ENCODE measurements at regions not wholly inside any gene's neighbourhood (a gene's known extent, or its start where the extent isn't known, plus 50 kb on each side); places are given as distances from the start of the nearest gene placed in this dataset.

DNA sequence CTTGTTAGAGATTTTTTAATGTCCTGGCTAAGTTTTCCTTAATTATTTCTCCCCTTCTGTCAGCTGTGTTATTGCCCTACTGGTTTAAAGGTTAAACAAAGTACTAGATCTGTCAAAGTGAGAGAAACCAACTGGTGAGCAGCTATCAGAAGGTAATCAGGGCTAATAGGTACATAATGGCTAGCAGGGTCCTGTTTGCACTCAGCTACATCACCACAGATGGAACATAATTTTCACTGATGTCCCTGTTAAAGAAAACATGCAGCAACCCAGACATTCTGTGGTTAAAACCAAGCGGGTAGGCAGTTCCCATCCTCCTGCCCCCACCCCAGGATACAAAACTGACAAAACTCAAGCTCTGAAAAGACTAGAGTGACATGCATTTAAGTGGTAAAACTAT lies 473.9 kb downstream of the NR2F1-AS1 start:
- no peak for DNase-seq (ENCODE audit: low read depth)

DNA sequence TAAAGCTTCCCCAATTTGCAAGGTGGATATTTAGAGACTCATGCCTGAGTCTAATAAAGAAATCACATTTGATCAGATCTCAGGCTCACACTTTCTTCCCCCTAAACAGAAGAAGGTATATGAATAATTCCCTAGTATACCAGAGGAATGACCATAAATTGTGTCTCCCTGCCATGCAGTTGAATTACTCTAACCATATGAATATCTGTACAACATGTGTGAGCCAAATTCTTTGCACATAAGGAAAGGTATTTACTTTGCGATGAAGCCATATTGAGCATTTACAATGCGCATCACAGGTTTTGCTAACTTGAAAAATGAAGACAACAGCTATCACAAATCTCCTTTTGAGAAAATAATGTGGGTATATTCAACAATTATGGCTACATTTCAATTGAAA lies 479.4 kb downstream of the NR2F1-AS1 start:
- DNase-seq (ENCODE audit: low read depth): no peak

DNA sequence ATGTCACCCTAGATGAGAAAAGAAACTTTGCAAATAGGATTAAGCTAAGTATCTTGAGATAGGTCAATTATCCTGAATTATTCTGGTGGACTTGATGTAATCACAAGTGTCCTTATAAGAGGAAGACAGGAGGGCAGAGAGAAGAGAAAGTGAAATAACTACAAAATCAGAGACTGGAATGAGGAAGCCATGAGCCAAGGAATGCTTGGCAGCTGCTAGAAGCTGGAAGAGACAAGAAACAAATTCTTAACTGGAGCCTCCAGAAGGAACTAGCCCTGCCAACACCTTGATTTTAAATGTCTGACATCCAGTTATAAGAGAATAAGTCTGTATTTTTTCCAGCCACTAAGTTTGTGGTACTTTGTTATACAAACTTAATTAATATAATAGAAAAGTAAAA lies 480.0 kb downstream of the NR2F1-AS1 start:
- no peak for DNase-seq (ENCODE audit: low read depth)

DNA sequence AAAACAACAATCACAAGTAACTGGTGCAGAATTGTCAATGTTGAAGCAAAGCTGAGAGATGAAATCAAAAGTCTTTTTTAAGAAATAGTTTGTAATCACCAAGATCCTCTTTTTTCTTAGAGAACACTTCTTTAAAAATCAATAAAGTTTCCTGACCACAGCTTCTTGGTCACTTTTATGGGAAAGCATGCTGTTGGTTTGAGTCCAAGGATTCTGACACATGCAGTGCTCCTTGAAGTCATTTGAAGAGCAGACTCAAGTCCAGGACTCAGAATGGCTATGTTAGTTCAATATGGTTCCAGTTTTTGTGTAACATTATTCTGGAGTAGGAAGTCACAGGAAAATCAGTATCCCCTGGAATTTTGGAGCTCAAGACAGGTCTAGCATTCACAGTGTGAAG lies 480.6 kb downstream of the NR2F1-AS1 start:
- no peak for DNase-seq (ENCODE audit: low read depth)

DNA sequence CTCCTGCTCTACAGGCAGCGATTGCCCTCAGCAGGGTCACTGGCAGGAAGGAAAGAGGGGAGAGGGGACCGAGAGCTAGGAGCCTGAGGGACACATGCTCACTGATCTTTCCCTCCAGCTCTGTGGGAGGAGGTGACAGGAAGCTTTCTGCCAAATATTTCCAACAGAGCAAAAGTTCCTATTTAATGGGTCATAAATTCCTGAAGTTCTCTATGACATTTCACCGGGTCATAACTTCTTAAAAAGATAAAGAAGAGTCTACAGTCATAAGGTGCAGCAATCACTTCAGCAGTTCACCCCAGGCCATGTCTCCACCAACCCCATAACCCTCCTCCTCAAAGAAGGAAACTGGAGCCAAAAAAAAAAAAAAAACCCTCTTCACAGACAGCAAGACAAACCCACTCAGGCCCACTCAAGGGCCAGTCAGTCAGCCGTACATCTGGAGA lies 481.1 kb downstream of the NR2F1-AS1 start:
- no peak for DNase-seq (ENCODE audit: low read depth)

DNA sequence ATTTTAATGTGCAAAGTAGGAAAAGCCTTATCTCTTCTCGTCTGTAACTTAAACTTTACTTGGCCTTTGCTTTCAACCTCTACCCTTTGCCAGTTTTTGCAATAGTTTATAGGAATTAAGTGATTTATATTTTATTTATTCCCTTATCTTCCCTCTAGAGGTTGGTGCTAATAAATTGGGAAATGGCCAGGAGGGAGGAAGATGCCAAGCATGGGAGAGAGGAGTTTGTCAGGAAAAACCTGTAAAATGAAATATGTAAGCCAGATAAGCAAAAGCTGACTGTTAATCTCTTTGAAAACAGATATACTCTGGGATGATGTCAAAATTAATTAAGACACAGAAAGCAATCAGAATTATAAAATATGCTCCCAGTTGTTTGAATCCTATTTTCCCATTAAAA lies 484.5 kb downstream of the NR2F1-AS1 start:
- DNase-seq (ENCODE audit: low read depth): no peak

DNA sequence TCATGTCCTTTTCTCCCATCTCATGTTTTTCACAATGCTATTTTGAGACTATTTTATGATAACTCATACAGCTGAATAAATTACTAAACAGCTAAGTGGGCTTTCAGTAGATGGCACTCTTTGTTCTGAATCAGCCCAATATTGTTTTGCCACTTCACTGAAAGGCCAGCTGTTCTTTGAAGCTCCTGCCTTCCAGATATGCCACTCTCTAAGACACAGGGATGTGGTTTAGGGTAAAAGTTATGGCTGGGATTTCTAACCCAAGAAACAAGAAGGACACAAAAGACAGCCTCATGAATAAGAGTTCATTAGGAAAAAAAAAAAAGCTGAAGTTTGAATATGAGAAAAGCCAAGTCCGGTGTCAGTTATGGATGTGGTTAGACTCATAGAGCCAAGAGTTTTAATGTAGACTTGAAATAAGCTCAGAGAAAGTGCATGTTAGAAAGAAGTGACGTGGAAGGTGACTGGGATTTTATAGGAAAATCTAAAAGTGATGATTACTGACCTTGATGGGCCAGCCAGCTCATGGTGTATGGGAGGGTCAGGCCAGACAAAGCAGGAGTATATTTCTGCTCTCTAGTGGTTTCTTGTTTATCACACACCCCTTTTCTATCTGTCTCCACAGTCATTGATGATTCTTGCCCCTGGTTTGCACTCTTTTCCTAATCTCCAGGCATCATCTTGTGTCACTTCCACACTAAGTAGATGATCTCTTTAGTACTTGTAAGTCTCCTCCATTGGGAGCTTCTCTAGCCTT lies 488.5 kb downstream of the NR2F1-AS1 start:
- no peak for DNase-seq (ENCODE audit: low read depth)

DNA sequence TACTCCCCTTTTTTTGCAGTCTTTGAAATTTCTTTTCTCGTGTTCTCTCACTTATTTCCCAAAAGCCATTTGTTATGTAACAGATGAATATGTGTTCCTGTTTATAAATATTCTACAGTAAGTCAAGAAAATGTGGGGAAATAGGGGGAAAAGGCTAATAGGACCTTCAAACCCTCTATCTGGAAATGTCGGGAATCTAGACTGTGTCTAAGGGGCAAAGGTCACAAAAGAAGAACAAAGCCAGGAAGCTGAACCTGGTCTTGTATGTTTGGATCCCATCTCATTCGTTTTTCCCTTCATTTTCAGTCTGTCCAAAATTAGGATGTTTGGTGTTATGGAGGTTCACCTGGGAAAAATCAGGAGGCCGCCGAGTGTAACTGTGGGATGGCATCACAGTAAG lies 490.3 kb downstream of the NR2F1-AS1 start:
- no peak for DNase-seq (ENCODE audit: low read depth)

DNA sequence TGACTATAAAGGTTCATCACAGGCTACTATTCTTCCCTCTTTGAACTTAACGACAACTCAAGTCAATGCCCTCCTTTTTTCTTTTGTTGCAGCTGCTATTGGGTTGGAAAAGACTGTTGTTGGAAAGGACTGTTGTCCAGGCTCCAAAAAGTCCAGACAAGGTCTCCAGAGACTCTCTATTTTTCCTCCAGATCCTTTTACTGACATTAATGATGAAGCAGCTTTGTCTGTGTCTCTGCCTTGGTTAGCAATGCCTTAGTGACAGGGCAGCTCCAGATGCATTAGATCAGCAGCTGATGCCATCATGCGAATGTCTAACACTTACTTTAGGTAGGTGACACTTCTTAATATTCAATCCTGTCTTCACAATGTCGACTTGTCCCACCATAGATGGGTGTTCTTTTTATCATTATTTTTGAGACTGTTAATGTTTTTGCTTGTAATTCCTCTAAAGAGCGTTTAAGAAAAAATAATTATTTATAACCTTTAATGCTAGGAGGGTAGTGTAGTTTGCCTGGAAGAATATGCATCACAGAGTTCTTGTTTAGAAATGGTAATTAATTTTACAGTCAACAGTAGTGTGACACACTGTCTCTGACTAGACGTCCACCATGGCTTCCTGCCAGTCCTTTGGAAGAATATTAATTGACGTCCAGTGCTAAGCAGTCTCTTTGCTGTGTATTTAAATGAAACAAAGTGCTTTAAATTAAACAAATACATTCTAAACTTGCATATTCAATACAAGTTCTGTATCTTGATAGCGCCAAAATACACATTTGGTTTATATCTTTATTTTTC lies 492.2 kb downstream of the NR2F1-AS1 start:
- no peak for DNase-seq (ENCODE audit: low read depth)

DNA sequence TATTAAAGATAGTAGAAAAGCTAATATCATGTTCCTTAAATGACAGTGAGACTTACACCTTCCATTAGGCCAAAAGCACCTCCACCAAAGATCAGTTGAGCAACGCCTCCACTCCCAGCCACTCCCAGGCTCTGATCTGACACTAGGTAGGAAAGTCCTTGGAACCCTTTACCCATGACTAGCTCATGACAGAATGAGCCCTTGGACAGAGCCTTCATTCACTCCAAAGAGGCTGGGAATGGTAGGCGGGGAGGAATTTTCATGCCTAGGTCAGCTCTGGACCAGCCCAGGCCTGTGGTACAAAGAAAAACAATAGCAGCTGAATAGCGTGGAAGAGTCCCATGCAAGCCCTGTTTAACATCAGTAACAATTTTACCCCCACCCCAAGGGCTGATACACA lies 493.7 kb downstream of the NR2F1-AS1 start:
- DNase-seq (ENCODE audit: low read depth): no peak

DNA sequence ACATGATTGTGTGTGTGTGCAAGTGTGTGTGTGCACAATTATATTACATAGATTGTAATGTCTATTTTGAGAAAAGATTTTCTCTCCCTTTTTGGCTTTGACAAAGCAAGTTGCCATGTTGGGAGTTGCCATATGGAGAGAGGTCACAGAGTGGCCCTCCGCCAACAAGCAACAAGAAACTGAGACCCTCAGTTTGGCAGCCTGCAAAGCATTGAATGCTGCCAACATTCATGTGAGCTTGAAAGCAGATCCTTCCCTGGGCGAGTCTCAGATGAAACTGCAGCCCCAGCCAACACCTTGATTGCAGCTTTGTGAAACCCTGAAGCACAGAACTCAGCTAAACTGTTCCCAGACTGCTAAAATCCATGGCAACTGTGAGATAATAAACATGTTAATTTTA lies 498.0 kb downstream of the NR2F1-AS1 start:
- DNase-seq (ENCODE audit: low read depth): no peak

DNA sequence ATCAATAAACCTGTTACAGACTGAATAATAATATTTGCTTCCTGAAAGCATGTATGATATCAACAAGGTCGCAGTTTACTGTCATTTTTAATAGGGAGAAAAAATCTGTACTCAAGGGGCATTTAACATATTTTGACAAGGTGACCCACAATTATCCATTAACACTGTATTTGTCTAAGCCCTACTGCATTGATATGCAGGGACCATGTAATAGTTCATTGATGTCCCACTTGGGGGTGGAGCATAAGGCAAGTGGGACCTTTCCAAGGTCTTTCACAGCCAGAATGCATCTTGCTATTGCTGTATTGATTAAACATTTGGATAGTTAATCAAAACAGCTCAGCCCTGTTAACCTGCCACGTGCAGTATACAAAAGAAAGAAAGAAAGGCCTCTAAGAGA lies 502.0 kb downstream of the NR2F1-AS1 start:
- no peak for DNase-seq (ENCODE audit: low read depth)

DNA sequence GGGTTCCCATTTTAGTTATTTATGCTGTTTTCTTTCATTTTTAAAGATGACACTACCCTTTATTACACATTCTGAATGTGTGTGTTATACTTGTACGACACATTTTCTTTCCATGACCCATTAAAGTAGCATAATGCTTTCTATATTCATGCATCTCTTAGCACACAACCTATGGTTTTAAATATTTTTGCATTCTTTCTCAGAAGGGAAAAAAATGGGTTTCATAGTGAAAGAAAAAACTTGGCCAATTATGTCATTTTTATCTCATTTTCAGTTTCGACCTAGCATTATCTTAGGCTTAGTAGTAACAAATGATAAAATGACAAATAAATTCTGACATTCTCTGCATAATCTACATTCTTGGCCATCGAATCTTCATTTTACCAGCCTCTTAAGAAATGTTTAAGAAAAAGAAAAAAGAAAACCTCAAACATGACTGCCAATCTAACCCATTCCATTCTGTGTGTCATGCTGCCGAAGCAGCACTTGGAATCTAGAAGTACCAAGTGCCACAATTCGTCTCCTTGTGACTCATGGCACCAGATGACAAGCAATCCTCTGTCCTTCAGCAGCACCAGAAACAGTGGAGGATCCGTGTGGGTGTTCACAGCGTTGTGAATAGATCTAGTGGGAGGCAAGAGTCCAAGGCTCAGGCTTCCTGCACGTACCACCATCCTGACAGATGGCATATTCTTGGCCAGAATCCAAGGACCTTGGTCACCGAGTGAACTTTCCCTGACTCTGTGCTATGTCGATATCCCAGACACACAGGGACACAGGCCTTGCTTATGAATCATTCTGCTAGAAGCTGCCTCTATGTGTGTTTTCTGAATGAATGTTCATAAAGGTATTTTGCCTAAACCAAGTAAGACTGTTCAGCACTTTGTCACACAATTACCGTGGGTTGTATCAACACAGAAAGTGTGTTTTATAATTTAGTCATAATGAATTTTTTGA lies 502.7 kb downstream of the NR2F1-AS1 start:
- peak; percentile 96 for DNase-seq (ENCODE audit: low read depth)

DNA sequence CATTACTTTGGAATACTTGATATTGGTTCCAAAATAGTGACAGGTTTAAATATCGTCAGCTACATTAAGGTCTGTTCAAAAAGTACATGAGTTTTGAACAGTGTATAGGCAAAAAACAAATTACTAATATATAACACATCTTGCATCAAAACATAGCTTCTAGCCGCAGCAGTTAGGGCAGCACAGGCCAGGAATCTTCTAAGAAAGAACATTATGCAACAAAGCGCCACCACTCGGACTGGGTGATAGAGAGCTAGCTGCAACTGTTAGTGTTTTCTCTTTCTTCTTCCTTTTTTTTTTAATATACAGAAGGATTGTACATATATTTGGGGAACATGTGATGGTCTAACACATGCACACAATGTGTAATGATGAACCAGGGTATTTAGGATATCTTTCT lies 504.5 kb downstream of the NR2F1-AS1 start:
- no peak for DNase-seq (ENCODE audit: low read depth)

DNA sequence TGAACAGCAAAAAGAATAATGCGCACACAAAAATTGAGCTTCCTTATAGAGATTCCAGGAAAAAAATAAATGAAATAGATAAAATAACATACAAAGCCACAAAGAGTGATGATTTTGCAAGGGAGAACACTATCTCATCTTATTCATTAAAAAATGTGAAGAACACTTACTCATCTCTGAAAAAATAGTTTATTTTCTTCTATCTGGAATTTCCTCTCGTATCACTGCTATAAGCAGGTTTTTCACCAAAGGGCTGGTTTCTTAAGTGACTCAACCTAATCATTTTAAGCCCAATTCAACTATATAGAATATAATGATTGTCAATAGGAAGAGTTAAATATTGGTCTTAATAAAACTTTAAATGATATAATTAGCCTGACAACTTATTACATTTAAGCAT lies 504.9 kb downstream of the NR2F1-AS1 start:
- DNase-seq (ENCODE audit: low read depth): no peak

DNA sequence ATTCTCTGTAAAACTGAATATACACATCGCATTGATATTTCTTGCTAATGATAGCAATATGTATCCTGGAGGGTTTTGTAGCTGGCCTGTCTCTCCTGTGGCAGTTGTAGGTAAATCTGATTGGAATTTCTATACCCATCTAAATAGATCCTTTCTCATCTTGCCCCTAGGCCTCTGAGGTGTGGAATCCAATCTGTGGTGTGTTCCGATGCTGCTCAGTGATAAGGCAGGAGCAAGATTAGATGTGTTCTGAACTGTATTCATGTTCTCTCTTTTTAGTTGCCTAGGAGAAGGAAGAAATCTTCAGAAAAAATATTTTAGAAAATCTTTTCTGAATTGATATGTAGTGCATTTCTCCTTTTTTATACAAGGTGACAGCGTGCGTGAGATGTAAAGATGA lies 507.5 kb downstream of the NR2F1-AS1 start:
- no peak for DNase-seq (ENCODE audit: low read depth)

DNA sequence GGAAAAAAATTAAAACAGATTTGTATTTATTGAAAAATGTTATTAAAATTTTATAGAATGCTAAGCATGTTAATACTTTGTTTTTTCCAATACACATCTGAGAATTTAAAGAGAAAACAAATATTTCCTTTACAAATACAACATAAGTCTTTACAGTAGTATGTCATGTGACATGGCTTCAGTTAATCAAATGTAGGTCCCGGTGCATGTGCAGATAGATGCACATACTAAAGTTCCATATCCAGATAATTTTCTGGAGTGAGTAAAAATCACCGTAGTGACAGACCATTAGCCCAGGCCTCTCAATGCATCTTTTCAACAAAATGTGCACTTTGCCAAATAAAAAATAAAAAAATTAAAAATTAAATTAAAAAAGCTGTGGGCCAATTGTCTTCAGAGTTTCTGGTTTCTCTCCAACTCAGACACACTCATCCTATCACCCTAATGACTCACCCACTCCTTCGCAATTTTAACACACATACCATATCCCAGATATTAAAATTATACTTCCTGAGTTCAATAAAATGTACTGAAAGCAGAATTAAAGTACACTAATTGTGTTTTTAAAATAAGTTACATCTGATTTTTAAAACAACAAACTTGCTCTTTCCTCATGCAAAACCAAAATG lies 508.1 kb downstream of the NR2F1-AS1 start:
- DNase-seq (ENCODE audit: low read depth): no peak

DNA sequence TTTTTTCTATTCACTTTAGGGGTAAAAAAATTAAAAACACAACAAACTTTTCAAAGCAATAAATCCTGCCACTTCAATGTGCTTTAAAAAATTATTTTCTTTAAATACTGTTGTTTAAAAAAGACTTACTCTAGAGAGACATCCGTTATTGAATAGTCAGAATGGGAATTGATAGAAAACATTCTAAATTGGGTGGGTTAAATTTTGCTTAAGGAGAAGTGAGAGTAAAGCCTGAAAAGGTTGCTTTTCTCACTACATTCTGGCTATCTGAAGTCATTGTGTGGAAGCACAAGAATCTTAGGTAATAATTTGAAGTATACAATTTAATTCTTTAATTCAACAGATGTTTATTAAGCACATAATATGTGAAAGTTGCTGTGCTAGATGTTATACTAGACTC lies 509.3 kb downstream of the NR2F1-AS1 start:
- DNase-seq (ENCODE audit: low read depth): no peak

DNA sequence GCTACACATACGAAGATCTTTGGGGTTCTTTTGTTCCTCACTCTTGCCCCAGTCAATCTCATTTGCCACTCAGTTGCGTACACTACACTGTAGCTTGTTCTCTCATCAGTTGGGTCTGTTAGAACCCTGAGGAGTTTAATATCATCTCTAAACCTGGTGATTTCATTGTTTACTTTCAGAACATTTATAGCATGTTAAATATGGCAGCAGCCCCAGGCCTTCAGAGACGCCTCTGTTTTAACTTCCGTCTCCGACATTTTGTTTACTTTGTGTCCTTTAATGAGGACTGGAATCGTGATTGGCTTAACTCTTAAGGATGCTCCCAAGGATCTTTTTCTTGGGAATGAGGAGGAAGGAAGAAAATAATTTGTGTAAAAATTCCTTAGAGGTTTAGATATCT lies 510.1 kb downstream of the NR2F1-AS1 start:
- DNase-seq (ENCODE audit: low read depth): no peak

DNA sequence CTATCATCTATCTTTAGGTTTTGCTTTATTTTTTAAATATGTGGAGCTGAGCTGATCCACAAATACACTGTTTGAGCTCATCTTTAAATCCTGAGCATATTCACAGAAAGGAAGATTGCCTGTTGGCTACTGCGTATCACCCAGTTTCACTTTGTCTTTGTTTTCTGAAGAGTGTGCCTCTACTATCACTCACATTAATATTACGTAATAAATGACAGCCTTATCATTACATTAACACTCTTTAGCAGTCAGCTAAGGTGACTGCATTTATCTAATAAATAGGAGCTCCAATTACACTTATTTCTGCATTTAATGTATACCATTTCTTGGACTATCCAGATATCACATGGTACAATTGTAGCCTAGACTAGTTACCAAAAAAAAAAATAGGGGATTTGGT lies 511.7 kb downstream of the NR2F1-AS1 start:
- no peak for DNase-seq (ENCODE audit: low read depth)

DNA sequence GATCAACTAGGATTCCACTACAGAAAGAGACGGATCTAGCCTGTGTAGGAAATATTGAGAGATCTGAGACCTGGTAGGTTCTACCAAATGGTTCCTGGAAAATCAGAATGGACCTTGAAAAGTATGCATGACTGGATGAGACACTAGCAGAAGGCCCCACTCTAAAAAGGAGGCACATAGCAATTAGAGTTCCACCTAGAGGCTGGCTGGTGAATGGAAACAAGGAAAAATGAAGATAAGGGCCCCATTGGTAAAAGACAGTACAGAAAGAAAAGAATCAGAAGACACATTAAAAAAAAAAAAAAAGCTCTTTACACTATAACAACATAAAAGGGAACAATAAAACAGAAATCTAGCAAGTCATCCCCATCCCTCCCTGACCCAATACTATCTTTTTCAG lies 518.5 kb downstream of the NR2F1-AS1 start:
- no peak for DNase-seq (ENCODE audit: low read depth)

DNA sequence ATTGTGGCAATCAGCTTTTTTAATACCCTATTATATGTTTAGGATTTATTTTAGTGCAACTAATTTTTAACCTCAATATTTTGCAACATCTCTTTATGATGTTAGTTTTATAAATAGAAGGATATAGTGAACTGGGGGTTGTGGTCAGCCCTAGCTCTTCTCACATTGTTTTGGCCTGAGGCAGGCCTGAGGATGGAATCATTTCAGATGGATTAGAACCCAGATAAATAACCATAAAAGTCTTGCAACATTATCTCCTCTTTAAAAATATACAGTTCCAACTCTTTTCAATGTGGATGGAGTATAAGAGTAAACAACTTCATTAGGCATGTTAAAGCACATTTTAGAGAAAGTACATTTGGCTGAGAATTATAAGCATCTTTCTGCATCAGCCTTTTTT lies 522.7 kb downstream of the NR2F1-AS1 start:
- DNase-seq (ENCODE audit: low read depth): no peak

Measured in HS-27A (cell line).